ENCODE measurements at regions not wholly inside any gene's neighbourhood (a gene's known extent, or its start where the extent isn't known, plus 50 kb on each side); places are given as distances from the start of the nearest gene placed in this dataset.

GRCh38 chr4:53852343-53852742 lies 212.1 kb downstream of the CHIC2 start:
- H3K27me3 Mint-ChIP-seq = no peaks in the 10 kb centered on the region
- ChIA-PET CTCF (no interaction called here), POLR2A (no interaction called here)
- intact Hi-C loops (cut with micrococcal nuclease) = no loop called here
- peaks cover 28% of the 10 kb centered on the region for H3K4me1 Mint-ChIP-seq
- H3K9me3 Mint-ChIP-seq = no peaks in the 10 kb centered on the region
- ATAC-seq (ENCODE audit: low read depth) (no peak), DNase-seq (no peak)
- H3K27ac Mint-ChIP-seq = no peak overlapping the region
- no peak for TF ChIP-seq CTCF (IDR thresholded peaks at IDR 0.05)
- no peaks in the 10 kb centered on the region for H3K36me3 Mint-ChIP-seq (ENCODE audit: low read depth)
- H3K4me3 Mint-ChIP-seq = no peak overlapping the region

- no peaks in the 10 kb centered on the region for H3K27me3 Mint-ChIP-seq
- no peak overlapping the region for H3K4me3 Mint-ChIP-seq
- intact Hi-C loops (cut with micrococcal nuclease) = no loop called here
- ATAC-seq (ENCODE audit: low read depth) (no peak), DNase-seq (no peak)
- POLR2A ChIA-PET = interaction anchor here (0.6 kb wide), 1 partner anchor 20 kb away, joined by 4 read pairs; no protein-coding TSS in a partner anchor
- TF ChIP-seq CTCF (IDR thresholded peaks at IDR 0.05) = no peak
- H3K36me3 Mint-ChIP-seq (ENCODE audit: low read depth) = no peaks in the 10 kb centered on the region
- no peaks in the 10 kb centered on the region for H3K4me1 Mint-ChIP-seq
- no peaks in the 10 kb centered on the region for H3K9me3 Mint-ChIP-seq
- H3K27ac Mint-ChIP-seq = no peak overlapping the region
- CTCF ChIA-PET = no interaction called here
These were observed 216.4 kb downstream of the CHIC2 start for GRCh38 chr4:53847965-53848364.

GRCh38 chr4:53844551-53844950 lies 219.9 kb downstream of the CHIC2 start:
- H3K4me3 Mint-ChIP-seq = no peak overlapping the region
- H3K4me1 Mint-ChIP-seq = no peaks in the 10 kb centered on the region
- intact Hi-C loops (cut with micrococcal nuclease) = no loop called here
- H3K9me3 Mint-ChIP-seq = no peaks in the 10 kb centered on the region
- no peaks in the 10 kb centered on the region for H3K36me3 Mint-ChIP-seq (ENCODE audit: low read depth)
- DNase-seq (no peak), ATAC-seq (ENCODE audit: low read depth) (no peak)
- H3K27me3 Mint-ChIP-seq = peaks cover 2% of the 10 kb centered on the region
- ChIA-PET POLR2A (no interaction called here), CTCF (no interaction called here)
- no peak overlapping the region for H3K27ac Mint-ChIP-seq
- TF ChIP-seq CTCF (IDR thresholded peaks at IDR 0.05) = no peak

- H3K9me3 Mint-ChIP-seq = no peaks in the 10 kb centered on the region
- H3K4me3 Mint-ChIP-seq = no peak overlapping the region
- ChIA-PET CTCF (no interaction called here), POLR2A (no interaction called here)
- H3K27me3 Mint-ChIP-seq = peaks cover 2% of the 10 kb centered on the region
- DNase-seq (no peak), ATAC-seq (ENCODE audit: low read depth) (no peak)
- intact Hi-C loops (cut with micrococcal nuclease) = no loop called here
- TF ChIP-seq CTCF (IDR thresholded peaks at IDR 0.05) = no peak
- no peaks in the 10 kb centered on the region for H3K4me1 Mint-ChIP-seq
- H3K27ac Mint-ChIP-seq = no peak overlapping the region
- no peaks in the 10 kb centered on the region for H3K36me3 Mint-ChIP-seq (ENCODE audit: low read depth)
These were observed 220.3 kb downstream of the CHIC2 start for GRCh38 chr4:53844133-53844532.

- no peaks in the 10 kb centered on the region for H3K4me1 Mint-ChIP-seq
- ATAC-seq (ENCODE audit: low read depth) (no peak), DNase-seq (no peak)
- peaks cover 2% of the 10 kb centered on the region for H3K27me3 Mint-ChIP-seq
- POLR2A ChIA-PET = no interaction called here
- no peak overlapping the region for H3K27ac Mint-ChIP-seq
- peaks cover 3% of the 10 kb centered on the region for H3K9me3 Mint-ChIP-seq
- H3K36me3 Mint-ChIP-seq (ENCODE audit: low read depth) = no peaks in the 10 kb centered on the region
- intact Hi-C loops (cut with micrococcal nuclease) = no loop called here
- no peak overlapping the region for H3K4me3 Mint-ChIP-seq
- TF ChIP-seq CTCF (IDR thresholded peaks at IDR 0.05) = no peak
- CTCF ChIA-PET = no interaction called here
These were observed 222.7 kb downstream of the CHIC2 start for GRCh38 chr4:53841711-53842110.
